Epithelial cell of proximal tubule (primary cell): ENCODE measurements at regions not wholly inside any gene's neighbourhood (a gene's known extent, or its start where the extent isn't known, plus 50 kb on each side); places are given as distances from the start of the nearest gene placed in this dataset.

Experiments used
- DNase-seq: peaks from one replicate; pipeline ENCODE4 v3.0.0-alpha.2; 2011; ENCODE audit warnings: low read depth
- H3K4me3 ChIP-seq: 2 replicates; pipeline ENCODE4 v1.5.1; 2011; ENCODE audit warnings: low read depth, mild to moderate bottlenecking, low read length
- TF ChIP-seq, protein P1 (sequence below): conservative IDR thresholded peaks from 2 replicates; pipeline ENCODE4 v1.5.1; 2012; ENCODE audit warnings: low read depth, mild to moderate bottlenecking, low read length

GRCh38 chr5:114250536-114250935, 111.3 kb upstream of the KCNN2 start:
- no peak for DNase-seq
- TF ChIP-seq, protein P1, sequence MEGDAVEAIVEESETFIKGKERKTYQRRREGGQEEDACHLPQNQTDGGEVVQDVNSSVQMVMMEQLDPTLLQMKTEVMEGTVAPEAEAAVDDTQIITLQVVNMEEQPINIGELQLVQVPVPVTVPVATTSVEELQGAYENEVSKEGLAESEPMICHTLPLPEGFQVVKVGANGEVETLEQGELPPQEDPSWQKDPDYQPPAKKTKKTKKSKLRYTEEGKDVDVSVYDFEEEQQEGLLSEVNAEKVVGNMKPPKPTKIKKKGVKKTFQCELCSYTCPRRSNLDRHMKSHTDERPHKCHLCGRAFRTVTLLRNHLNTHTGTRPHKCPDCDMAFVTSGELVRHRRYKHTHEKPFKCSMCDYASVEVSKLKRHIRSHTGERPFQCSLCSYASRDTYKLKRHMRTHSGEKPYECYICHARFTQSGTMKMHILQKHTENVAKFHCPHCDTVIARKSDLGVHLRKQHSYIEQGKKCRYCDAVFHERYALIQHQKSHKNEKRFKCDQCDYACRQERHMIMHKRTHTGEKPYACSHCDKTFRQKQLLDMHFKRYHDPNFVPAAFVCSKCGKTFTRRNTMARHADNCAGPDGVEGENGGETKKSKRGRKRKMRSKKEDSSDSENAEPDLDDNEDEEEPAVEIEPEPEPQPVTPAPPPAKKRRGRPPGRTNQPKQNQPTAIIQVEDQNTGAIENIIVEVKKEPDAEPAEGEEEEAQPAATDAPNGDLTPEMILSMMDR: no peak
- no peak overlapping the region for H3K4me3 ChIP-seq

DNA sequence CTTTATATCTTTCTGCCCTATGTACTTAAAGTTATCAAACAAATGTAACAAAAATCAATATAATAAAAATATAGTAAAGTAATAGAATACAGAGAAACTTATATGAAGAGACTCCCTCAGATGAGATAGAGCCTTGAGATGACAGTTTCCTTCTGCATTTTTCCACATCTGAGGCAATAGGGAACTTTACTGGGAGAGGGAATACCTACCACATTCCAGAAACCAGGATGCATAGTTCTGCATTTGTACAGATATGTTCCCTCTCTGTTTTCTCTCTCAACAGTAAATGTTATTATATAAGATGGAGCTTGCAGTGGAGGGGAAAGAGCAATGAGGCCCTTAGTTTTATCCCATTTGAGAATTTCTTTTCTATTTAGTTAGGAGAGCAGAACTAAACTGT, 109.6 kb upstream of the KCNN2 start:
- TF ChIP-seq, protein P1: no peak
- no peak overlapping the region for H3K4me3 ChIP-seq
- DNase-seq: no peak

DNA sequence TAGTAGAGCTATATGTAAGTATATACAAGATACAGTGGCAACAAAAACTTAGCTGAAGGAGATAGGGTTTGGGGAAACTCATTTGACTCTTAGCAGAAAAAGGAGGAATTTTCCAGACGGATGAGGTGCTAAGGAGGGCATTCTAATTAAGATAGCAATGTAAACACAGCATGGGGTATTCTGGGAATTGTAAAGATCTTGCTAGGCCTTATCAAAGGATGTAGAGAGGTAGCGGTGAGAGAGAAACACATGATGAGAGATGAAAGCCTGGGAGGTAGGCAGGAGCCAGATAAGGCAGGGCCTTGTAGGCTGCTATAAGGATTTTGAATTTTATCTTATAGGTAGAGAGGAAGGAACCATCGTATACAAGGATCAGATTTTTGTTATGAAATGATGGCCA, 106.6 kb upstream of the KCNN2 start:
- no peak overlapping the region for H3K4me3 ChIP-seq
- TF ChIP-seq, protein P1: no peak
- DNase-seq: no peak

GRCh38 chr5:114261989-114262388, 99.9 kb upstream of the KCNN2 start:
- H3K4me3 ChIP-seq: no peak overlapping the region
- no peak for DNase-seq
- TF ChIP-seq, protein P1: no peak

DNA sequence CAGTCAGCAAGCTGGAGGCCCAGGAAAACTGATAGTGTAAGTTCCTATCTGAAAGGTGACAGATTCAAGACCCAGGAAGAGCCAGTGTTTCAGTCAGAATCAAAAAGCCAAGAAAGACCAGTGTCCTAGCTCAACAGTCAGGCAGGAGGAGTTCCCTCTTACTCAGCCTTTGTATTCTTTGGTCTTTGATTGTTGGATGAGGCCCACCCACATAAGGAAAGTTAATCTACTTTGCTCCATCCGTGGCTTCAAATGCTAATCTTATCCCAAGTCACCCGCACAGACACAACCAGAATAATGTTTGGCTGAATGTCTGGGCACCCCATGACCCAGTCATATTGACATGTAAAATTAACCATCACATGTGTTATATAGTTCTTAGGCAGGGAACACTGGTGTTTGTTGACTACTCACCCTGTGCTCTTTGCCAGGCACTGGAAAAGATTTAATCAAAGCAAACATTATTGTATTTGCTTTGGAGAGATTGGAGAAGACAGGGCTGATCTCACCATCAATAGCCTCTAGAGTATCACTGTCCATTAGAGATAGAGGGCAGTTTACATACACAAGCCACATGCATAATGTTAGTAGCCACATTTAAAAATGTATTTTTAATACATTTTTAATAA, 96.3 kb upstream of the KCNN2 start:
- H3K4me3 ChIP-seq: no peak overlapping the region
- TF ChIP-seq, protein P1: no peak
- no peak for DNase-seq

GRCh38 chr5:114266374-114266773, 95.5 kb upstream of the KCNN2 start:
- DNase-seq: no peak
- H3K4me3 ChIP-seq: no peak overlapping the region
- TF ChIP-seq, protein P1: no peak

DNA sequence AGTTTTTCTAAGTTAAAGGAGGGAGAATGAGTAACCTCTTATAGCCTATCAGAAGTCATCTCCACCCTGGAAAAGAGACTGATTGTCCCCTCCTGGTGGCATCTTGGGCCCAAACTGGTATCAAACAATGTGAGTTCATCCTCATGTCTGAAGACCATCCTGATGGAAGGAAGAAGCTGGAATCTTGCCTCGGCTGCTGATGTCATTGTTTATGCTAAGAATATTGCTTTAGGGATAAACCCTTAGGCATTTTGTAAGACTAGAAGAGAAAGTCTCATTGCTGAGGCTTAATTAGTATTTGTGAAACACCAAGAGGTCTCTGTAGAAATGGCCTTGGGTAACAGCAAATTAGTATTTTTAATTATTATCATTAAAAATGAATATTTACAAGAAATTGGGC, 65.7 kb upstream of the KCNN2 start:
- H3K4me3 ChIP-seq: no peak overlapping the region
- DNase-seq: no peak
- TF ChIP-seq, protein P1: no peak
